PC-3 (cell line): ENCODE measurements at regions not wholly inside any gene's neighbourhood (a gene's known extent, or its start where the extent isn't known, plus 50 kb on each side); places are given as distances from the start of the nearest gene placed in this dataset.

Experiments
- CTCF ChIP-seq: fragments of 300-600 bp; sonication (generic); conservative IDR thresholded peaks from 2 replicates; pipeline ENCODE4 v1.5.1; 2017; ENCODE audit warnings: antibody characterized with exemption, low read depth, mild to moderate bottlenecking, low read length
- EZH2 ChIP-seq: fragments of 300-600 bp; sonication (generic); IDR thresholded peaks from one replicate; pipeline ENCODE4 v1.6.1; 2017; ENCODE audit warnings: antibody characterized with exemption, mild to moderate bottlenecking, low read length; ENCODE audit not compliant: unreplicated experiment
- EZH2phosphoT487 ChIP-seq: fragments of 300-600 bp; sonication (generic); IDR thresholded peaks from 2 replicates; pipeline ENCODE4 v1.6.1; 2018; ENCODE audit warnings: mild to moderate bottlenecking, antibody characterized with exemption, low read length, borderline replicate concordance

- TF ChIP-seq CTCF (no peak), EZH2phosphoT487 (no peak), EZH2 (no peak)
These were observed 2008.5 kb upstream of the TENM3 start for GRCh38 chr4:180234730-180235129.
